ENCODE measurements at regions not wholly inside any gene's neighbourhood (a gene's known extent, or its start where the extent isn't known, plus 50 kb on each side); places are given as distances from the start of the nearest gene placed in this dataset.

GRCh38 chr10:9643782-9644181 is 1373.9 kb upstream of the CELF2 start:
- Mint-ChIP-seq H3K9me3 (ENCODE audit: unreplicated experiment) (no peaks in the 10 kb centered on the region), H3K27ac (ENCODE audit: unreplicated experiment) (no peak overlapping the region), H3K27me3 (ENCODE audit: unreplicated experiment) (no peaks in the 10 kb centered on the region), H3K4me1 (ENCODE audit: unreplicated experiment) (no peaks in the 10 kb centered on the region), H3K36me3 (ENCODE audit: low read depth, unreplicated experiment) (no peaks in the 10 kb centered on the region), H3K4me3 (ENCODE audit: unreplicated experiment) (no peak overlapping the region)
- no peak for TF ChIP-seq CTCF (IDR thresholded peaks at IDR 0.05; ENCODE audit: unreplicated experiment)
- no peak for DNase-seq (ENCODE audit: low spot score)

GRCh38 chr10:9645404-9645803 is 1372.3 kb upstream of the CELF2 start:
- H3K4me3 Mint-ChIP-seq (ENCODE audit: unreplicated experiment): no peak overlapping the region
- no peak for TF ChIP-seq CTCF (IDR thresholded peaks at IDR 0.05; ENCODE audit: unreplicated experiment)

GRCh38 chr10:9645928-9646600 is 1371.6 kb upstream of the CELF2 start:
- H3K9me3 Mint-ChIP-seq (ENCODE audit: unreplicated experiment): no peaks in the 10 kb centered on the region
- no peak for TF ChIP-seq CTCF (IDR thresholded peaks at IDR 0.05; ENCODE audit: unreplicated experiment)

More at GRCh38 chr10:9645404-9645803, 1372.3 kb upstream of the CELF2 start:
- Mint-ChIP-seq H3K27ac (ENCODE audit: unreplicated experiment) (no peak overlapping the region), H3K9me3 (ENCODE audit: unreplicated experiment) (no peaks in the 10 kb centered on the region), H3K36me3 (ENCODE audit: low read depth, unreplicated experiment) (no peaks in the 10 kb centered on the region), H3K27me3 (ENCODE audit: unreplicated experiment) (no peaks in the 10 kb centered on the region), H3K4me1 (ENCODE audit: unreplicated experiment) (no peaks in the 10 kb centered on the region)
- DNase-seq (ENCODE audit: low spot score): no peak

GRCh38 chr10:9654261-9654660 is 1363.4 kb upstream of the CELF2 start:
- no peaks in the 10 kb centered on the region for H3K27me3 Mint-ChIP-seq (ENCODE audit: unreplicated experiment)
- no peak overlapping the region for H3K4me3 Mint-ChIP-seq (ENCODE audit: unreplicated experiment)
- no peak for DNase-seq (ENCODE audit: low spot score)
- no peaks in the 10 kb centered on the region for H3K36me3 Mint-ChIP-seq (ENCODE audit: low read depth, unreplicated experiment)
- TF ChIP-seq CTCF (IDR thresholded peaks at IDR 0.05; ENCODE audit: unreplicated experiment): no peak
- H3K27ac Mint-ChIP-seq (ENCODE audit: unreplicated experiment): no peak overlapping the region
- H3K9me3 Mint-ChIP-seq (ENCODE audit: unreplicated experiment): no peaks in the 10 kb centered on the region
- H3K4me1 Mint-ChIP-seq (ENCODE audit: unreplicated experiment): no peaks in the 10 kb centered on the region

More at GRCh38 chr10:9645928-9646600, 1371.6 kb upstream of the CELF2 start:
- no peak for DNase-seq (ENCODE audit: low spot score)
- Mint-ChIP-seq H3K36me3 (ENCODE audit: low read depth, unreplicated experiment) (no peaks in the 10 kb centered on the region), H3K27me3 (ENCODE audit: unreplicated experiment) (no peaks in the 10 kb centered on the region), H3K27ac (ENCODE audit: unreplicated experiment) (no peak overlapping the region), H3K4me3 (ENCODE audit: unreplicated experiment) (no peak overlapping the region), H3K4me1 (ENCODE audit: unreplicated experiment) (no peaks in the 10 kb centered on the region)

- Mint-ChIP-seq H3K36me3 (ENCODE audit: low read depth, unreplicated experiment) (no peaks in the 10 kb centered on the region), H3K4me1 (ENCODE audit: unreplicated experiment) (no peaks in the 10 kb centered on the region), H3K27me3 (ENCODE audit: unreplicated experiment) (no peaks in the 10 kb centered on the region), H3K4me3 (ENCODE audit: unreplicated experiment) (no peak overlapping the region), H3K27ac (ENCODE audit: unreplicated experiment) (no peak overlapping the region), H3K9me3 (ENCODE audit: unreplicated experiment) (no peaks in the 10 kb centered on the region)
- TF ChIP-seq CTCF (IDR thresholded peaks at IDR 0.05; ENCODE audit: unreplicated experiment): no peak
- no peak for DNase-seq (ENCODE audit: low spot score)
Measured at GRCh38 chr10:9656386-9656785, 1361.3 kb upstream of the CELF2 start.
